Activated CD4-positive, alpha-beta memory T cell treated with anti-CD3 and anti-CD28 coated beads for 36 hours (primary cell): ENCODE measurements at regions not wholly inside any gene's neighbourhood (a gene's known extent, or its start where the extent isn't known, plus 50 kb on each side); places are given as distances from the start of the nearest gene placed in this dataset.
"Not testable (repeated sequence)": the region's sequence is repeated elsewhere in the genome, so short reads cannot be mapped to it uniquely, and the experiment has no call there.

ENCODE experiments used
- CTCF ChIA-PET: fragments of 350-600 bp; sonication (Branson Sonifier 250); formaldehyde crosslinking; loops from one replicate; lab custom pipeline; 2021; ENCODE audit warnings: antibody characterized with exemption, inconsistent platforms; lab: Charles Lee
- POLR2A ChIA-PET: fragments of 350-600 bp; sonication (Branson Sonifier 250); formaldehyde crosslinking; loops from one replicate; lab custom pipeline; 2021; ENCODE audit warnings: antibody characterized with exemption; lab: Charles Lee
- DNase-seq: peaks from one replicate; pipeline ENCODE4 v3.0.0-alpha.2; 2020
- H3K27ac Mint-ChIP-seq: one replicate; pipeline ENCODE4 v1.8.0; 2021; ENCODE audit warnings: mixed read lengths
- H3K27me3 Mint-ChIP-seq: one replicate; pipeline ENCODE4 v1.8.0; 2021; ENCODE audit warnings: mixed read lengths
- H3K36me3 Mint-ChIP-seq: one replicate; pipeline ENCODE4 v1.8.0; 2021; ENCODE audit warnings: mixed read lengths
- H3K4me1 Mint-ChIP-seq: one replicate; pipeline ENCODE4 v1.8.0; 2021; ENCODE audit warnings: low read depth, mixed read lengths
- H3K4me3 Mint-ChIP-seq: one replicate; pipeline ENCODE4 v1.8.0; 2021; ENCODE audit warnings: mild to moderate bottlenecking, mixed read lengths
- H3K9me3 Mint-ChIP-seq: one replicate; pipeline ENCODE4 v1.8.0; 2021; ENCODE audit warnings: mixed read lengths
- intact Hi-C: fragments of 100-400 bp; cut with micrococcal nuclease; formaldehyde crosslinking; loops from one replicate; pipeline ENCODE4 v1.15.1; 2023

- Mint-ChIP-seq H3K4me1 (no peaks in the 10 kb centered on the region), H3K36me3 (no peaks in the 10 kb centered on the region), H3K27me3 (no peaks in the 10 kb centered on the region), H3K4me3 (no peak overlapping the region), H3K27ac (no peak overlapping the region), H3K9me3 (peaks cover 9% of the 10 kb centered on the region)
- intact Hi-C loops: no loop called here
- ChIA-PET CTCF (no interaction called here), POLR2A (no interaction called here)
- DNase-seq: no peak
Observed at GRCh38 chr13:64130171-64130570, 2714.5 kb upstream of the PCDH20 start.

- ChIA-PET POLR2A (no interaction called here), CTCF (no interaction called here)
- Mint-ChIP-seq H3K4me3 (no peak overlapping the region), H3K36me3 (no peaks in the 10 kb centered on the region), H3K27me3 (no peaks in the 10 kb centered on the region), H3K27ac (no peak overlapping the region), H3K4me1 (no peaks in the 10 kb centered on the region), H3K9me3 (peaks cover 2% of the 10 kb centered on the region)
- no peak for DNase-seq
- intact Hi-C loops: no loop called here
Observed at GRCh38 chr13:64127856-64128255, 2712.2 kb upstream of the PCDH20 start.

- Mint-ChIP-seq H3K36me3 (no peaks in the 10 kb centered on the region), H3K27me3 (no peaks in the 10 kb centered on the region), H3K4me3 (no peak overlapping the region), H3K4me1 (no peaks in the 10 kb centered on the region), H3K9me3 (no peaks in the 10 kb centered on the region), H3K27ac (no peak overlapping the region)
- CTCF ChIA-PET: no interaction called here
- DNase-seq: no peak
- POLR2A ChIA-PET: no interaction called here
- intact Hi-C loops: no loop called here
Observed at GRCh38 chr13:64127192-64127591, 2711.5 kb upstream of the PCDH20 start.

GRCh38 chr13:64121023-64121709 lies 2705.5 kb upstream of the PCDH20 start:
- H3K4me1 Mint-ChIP-seq, POLR2A ChIA-PET, intact Hi-C loops, H3K36me3 Mint-ChIP-seq, H3K4me3 Mint-ChIP-seq, H3K27ac Mint-ChIP-seq, CTCF ChIA-PET, DNase-seq, H3K27me3 Mint-ChIP-seq: not testable (repeated sequence)
- peaks cover 21% of the 10 kb centered on the region for H3K9me3 Mint-ChIP-seq

GRCh38 chr13:64099994-64100393 lies 2684.3 kb upstream of the PCDH20 start:
- Mint-ChIP-seq H3K27me3 (no peaks in the 10 kb centered on the region), H3K4me1 (no peaks in the 10 kb centered on the region), H3K9me3 (peaks cover 8% of the 10 kb centered on the region), H3K36me3 (no peaks in the 10 kb centered on the region), H3K27ac (no peak overlapping the region), H3K4me3 (no peak overlapping the region)
- intact Hi-C loops: no loop called here
- ChIA-PET POLR2A (no interaction called here), CTCF (no interaction called here)
- no peak for DNase-seq

GRCh38 chr13:64090311-64090710 lies 2674.7 kb upstream of the PCDH20 start:
- Mint-ChIP-seq H3K4me1 (no peaks in the 10 kb centered on the region), H3K27ac (no peak overlapping the region), H3K36me3 (no peaks in the 10 kb centered on the region), H3K4me3 (no peak overlapping the region), H3K27me3 (no peaks in the 10 kb centered on the region), H3K9me3 (peaks cover 13% of the 10 kb centered on the region)
- DNase-seq: no peak
- intact Hi-C loops: no loop called here
- POLR2A ChIA-PET: no interaction called here
- CTCF ChIA-PET: no interaction called here

- intact Hi-C loops: no loop called here
- ChIA-PET CTCF (no interaction called here), POLR2A (no interaction called here)
- no peak overlapping the region for H3K4me3 Mint-ChIP-seq
- H3K27ac Mint-ChIP-seq: no peak overlapping the region
- H3K36me3 Mint-ChIP-seq: no peaks in the 10 kb centered on the region
- H3K4me1 Mint-ChIP-seq: no peaks in the 10 kb centered on the region
- no peaks in the 10 kb centered on the region for H3K27me3 Mint-ChIP-seq
- H3K9me3 Mint-ChIP-seq: peaks cover 9% of the 10 kb centered on the region
- no peak for DNase-seq
Observed at GRCh38 chr13:64088491-64088890, 2672.8 kb upstream of the PCDH20 start.

GRCh38 chr13:64087624-64088023 lies 2672.0 kb upstream of the PCDH20 start:
- Mint-ChIP-seq H3K36me3 (no peaks in the 10 kb centered on the region), H3K4me1 (no peaks in the 10 kb centered on the region), H3K4me3 (no peak overlapping the region), H3K27me3 (no peaks in the 10 kb centered on the region), H3K27ac (no peak overlapping the region), H3K9me3 (peaks cover 14% of the 10 kb centered on the region)
- ChIA-PET CTCF (no interaction called here), POLR2A (no interaction called here)
- intact Hi-C loops: no loop called here
- no peak for DNase-seq

- no peaks in the 10 kb centered on the region for H3K36me3 Mint-ChIP-seq
Observed at GRCh38 chr13:64083811-64084210, 2668.2 kb upstream of the PCDH20 start.

GRCh38 chr13:64083396-64083795 lies 2667.7 kb upstream of the PCDH20 start:
- Mint-ChIP-seq H3K27me3 (no peaks in the 10 kb centered on the region), H3K4me3 (no peak overlapping the region), H3K27ac (no peak overlapping the region), H3K36me3 (no peaks in the 10 kb centered on the region), H3K9me3 (peaks cover 27% of the 10 kb centered on the region), H3K4me1 (no peaks in the 10 kb centered on the region)
- ChIA-PET POLR2A (no interaction called here), CTCF (no interaction called here)
- no peak for DNase-seq
- intact Hi-C loops: no loop called here

More at GRCh38 chr13:64083811-64084210, 2668.2 kb upstream of the PCDH20 start:
- ChIA-PET CTCF (no interaction called here), POLR2A (no interaction called here)
- Mint-ChIP-seq H3K27ac (no peak overlapping the region), H3K4me1 (no peaks in the 10 kb centered on the region), H3K4me3 (no peak overlapping the region), H3K27me3 (no peaks in the 10 kb centered on the region), H3K9me3 (peaks cover 27% of the 10 kb centered on the region)
- intact Hi-C loops: no loop called here
- DNase-seq: no peak

- H3K4me1 Mint-ChIP-seq: no peaks in the 10 kb centered on the region
- no peak for DNase-seq
- no peak overlapping the region for H3K27ac Mint-ChIP-seq
- intact Hi-C loops: no loop called here
- peaks cover 22% of the 10 kb centered on the region for H3K9me3 Mint-ChIP-seq
- H3K27me3 Mint-ChIP-seq: no peaks in the 10 kb centered on the region
- POLR2A ChIA-PET: no interaction called here
- no peak overlapping the region for H3K4me3 Mint-ChIP-seq
- H3K36me3 Mint-ChIP-seq: no peaks in the 10 kb centered on the region
- CTCF ChIA-PET: no interaction called here
Observed at GRCh38 chr13:64078480-64078936, 2662.9 kb upstream of the PCDH20 start.

- no peaks in the 10 kb centered on the region for H3K4me1 Mint-ChIP-seq
- H3K27me3 Mint-ChIP-seq: no peaks in the 10 kb centered on the region
- POLR2A ChIA-PET: no interaction called here
- no peak for DNase-seq
- H3K27ac Mint-ChIP-seq: no peak overlapping the region
- intact Hi-C loops: no loop called here
- peaks cover 17% of the 10 kb centered on the region for H3K9me3 Mint-ChIP-seq
- no peak overlapping the region for H3K4me3 Mint-ChIP-seq
- CTCF ChIA-PET: no interaction called here
- H3K36me3 Mint-ChIP-seq: no peaks in the 10 kb centered on the region
Observed at GRCh38 chr13:64078025-64078424, 2662.4 kb upstream of the PCDH20 start.

GRCh38 chr13:64077132-64077835 lies 2661.6 kb upstream of the PCDH20 start:
- H3K27me3 Mint-ChIP-seq, H3K4me1 Mint-ChIP-seq, H3K36me3 Mint-ChIP-seq, POLR2A ChIA-PET, DNase-seq, CTCF ChIA-PET, H3K27ac Mint-ChIP-seq, intact Hi-C loops, H3K4me3 Mint-ChIP-seq: not testable (repeated sequence)
- peaks cover 16% of the 10 kb centered on the region for H3K9me3 Mint-ChIP-seq
